ENCODE measurements at regions not wholly inside any gene's neighbourhood (a gene's known extent, or its start where the extent isn't known, plus 50 kb on each side); places are given as distances from the start of the nearest gene placed in this dataset.
"Not testable (repeated sequence)": the region's sequence is repeated elsewhere in the genome, so short reads cannot be mapped to it uniquely, and the experiment has no call there.

- not testable (repeated sequence) for DNase-seq (ENCODE audit: low read depth in 2 of 2)
Observed at GRCh38 chr2:89221474-89221873, 530.0 kb downstream of the RPIA start.

DNA sequence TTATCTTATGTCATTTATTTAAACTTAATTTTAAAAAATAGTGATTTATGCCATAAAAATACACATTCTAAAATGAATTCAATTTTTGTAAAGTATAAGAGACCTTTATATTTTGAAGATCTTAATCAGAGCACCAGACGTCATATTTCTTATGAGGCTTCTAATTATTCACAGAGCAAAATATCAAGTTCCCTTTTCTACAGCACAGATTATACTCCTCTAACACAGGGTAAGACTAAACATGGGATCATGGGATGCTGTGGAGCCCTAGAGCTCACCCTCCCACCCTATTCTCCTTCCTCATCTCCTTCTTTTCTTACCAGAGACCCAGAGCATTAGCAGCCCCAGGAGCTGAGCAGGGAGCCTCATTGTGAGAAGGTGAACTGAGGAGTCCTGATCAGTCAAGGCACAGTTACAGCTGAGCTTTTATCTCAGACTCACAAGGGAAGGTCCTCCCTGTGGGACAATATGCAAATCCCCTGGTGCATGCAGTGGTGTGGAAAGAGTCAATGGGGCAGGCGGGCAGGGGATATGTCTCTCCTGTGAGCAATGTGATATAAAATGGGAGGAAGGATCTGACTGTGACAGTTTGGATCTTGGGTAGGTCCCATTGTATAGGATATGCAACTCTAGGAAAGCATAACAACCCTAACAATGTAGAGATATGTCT lies 530.7 kb downstream of the RPIA start:
- not testable (repeated sequence) for DNase-seq (ENCODE audit: low read depth in 2 of 2)

- DNase-seq (ENCODE audit: low read depth in 2 of 2) = not testable (repeated sequence)
Observed at GRCh38 chr2:89224803-89225202, 533.3 kb downstream of the RPIA start.

- not testable (repeated sequence) for DNase-seq (ENCODE audit: low read depth in 2 of 2)
Observed at GRCh38 chr2:89229979-89230378, 538.5 kb downstream of the RPIA start.

DNA sequence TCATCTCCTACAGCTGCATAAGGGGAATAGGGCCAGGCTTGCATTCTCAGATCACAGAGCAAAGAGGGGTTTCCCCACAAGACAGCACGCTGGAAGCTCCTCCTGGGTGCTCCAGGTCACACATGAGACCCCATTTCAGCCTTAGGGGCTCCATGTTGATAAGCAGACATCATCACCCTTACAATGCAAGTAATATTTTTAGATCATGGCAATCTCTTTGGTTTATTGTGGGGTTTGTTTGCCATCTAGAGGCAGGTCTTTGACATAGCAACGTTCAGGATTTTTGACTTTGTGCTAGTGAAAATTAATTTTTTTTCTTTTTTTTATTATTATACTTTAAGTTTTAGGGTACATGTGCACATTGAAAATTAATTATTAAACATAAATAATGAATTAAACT lies 539.8 kb downstream of the RPIA start:
- DNase-seq (ENCODE audit: low read depth in 2 of 2) = not testable (repeated sequence)

DNA sequence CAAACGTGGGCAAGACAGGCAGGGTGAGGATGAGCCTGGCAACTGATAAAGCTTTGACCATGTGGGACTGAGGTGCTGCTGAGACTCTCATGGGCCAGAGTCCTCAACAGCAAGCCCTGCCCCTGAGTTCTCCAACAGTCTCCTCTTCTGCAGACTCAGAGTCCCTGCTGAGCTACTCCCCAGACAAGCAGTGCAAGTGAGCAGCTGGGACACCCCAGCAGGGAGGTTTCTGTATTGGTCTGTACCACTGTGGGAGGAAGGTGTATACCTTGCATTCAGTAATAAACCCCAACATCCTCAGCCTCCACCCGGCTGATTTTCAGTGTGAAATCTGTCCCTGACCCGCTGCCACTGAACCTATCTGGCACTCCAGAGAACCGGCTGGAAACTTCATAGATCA lies 542.5 kb downstream of the RPIA start:
- DNase-seq (ENCODE audit: low read depth in 2 of 2) = not testable (repeated sequence)

DNA sequence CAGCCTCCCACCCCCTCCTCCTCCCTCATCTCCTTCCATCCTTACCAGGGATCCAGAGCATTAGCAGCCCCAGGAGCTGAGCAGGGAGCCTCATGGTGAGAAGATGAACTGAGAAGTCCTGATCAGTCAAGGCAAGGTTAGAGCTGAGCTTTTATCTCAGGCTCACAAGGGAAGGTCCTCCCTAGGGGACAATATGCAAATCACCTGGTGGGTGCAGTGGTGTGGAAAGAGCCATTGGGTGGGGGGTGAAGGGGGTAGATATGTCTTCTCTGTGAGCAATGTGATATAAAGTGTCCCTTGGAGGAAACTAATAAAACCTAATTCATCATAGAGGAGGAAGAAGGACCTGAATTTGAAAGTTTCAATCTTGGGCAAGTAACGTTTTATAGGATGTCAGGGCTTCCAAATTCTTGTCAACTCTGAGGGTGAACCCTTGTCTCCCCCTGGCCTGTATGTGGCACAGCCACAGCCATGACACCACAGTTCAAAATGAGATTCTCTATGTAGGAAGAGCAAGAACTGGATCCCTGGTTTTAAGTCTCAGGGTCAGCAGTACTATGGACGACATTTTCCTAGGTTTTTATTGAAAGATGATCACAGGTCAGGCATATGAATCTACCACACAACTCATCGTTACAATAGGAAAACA lies 543.5 kb downstream of the RPIA start:
- DNase-seq (ENCODE audit: low read depth in 2 of 2) = not testable (repeated sequence)

DNA sequence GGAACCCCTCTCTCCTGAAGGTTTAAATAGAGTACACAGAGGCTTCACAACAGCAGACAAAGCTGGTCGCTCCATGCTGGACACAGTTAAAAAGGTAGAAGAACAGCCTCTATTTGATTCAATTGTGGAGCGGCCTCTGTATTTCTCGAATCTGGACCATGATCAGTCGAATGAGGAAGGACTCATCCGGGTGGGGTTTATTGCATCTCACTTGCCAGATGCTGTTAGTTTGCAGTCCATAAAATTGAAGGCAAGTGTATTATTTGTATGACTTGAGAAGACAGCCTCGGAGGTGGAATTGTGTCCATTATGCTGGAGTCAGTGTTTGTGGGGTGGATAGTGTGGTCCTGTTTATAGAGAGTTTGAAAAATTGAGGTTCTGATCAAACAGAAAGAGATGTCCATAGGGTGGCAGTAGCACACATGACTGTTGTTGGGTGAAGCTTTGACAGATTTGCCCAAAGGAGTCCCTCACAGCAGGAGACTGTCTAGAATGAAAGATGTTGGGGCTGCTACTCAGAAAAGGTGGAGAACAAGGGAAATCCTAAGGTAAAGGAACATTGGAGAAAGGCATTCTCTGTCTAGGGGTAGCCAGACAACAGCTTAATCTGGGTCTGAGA lies 545.5 kb downstream of the RPIA start:
- not testable (repeated sequence) for DNase-seq (ENCODE audit: low read depth in 2 of 2)

DNA sequence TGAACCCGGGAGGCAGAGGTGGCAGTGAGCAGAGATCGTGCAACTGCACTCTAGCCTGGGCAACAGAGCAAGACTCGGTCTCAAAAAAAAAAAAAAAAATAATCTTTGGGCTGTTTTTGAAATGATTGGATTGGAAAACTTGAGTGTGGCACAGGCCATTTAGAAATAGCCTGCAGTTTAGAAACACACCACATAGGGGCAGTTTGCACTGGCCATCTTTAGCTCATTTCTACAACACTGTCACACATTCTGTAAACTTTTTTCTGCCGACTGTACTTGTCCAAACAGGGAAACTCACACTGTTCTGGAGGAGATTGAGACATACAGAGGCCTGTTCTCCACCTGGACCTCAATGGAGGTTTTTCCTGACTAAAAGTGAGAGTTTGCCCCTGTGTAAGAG lies 546.3 kb downstream of the RPIA start:
- DNase-seq (ENCODE audit: low read depth in 2 of 2) = not testable (repeated sequence)

DNA sequence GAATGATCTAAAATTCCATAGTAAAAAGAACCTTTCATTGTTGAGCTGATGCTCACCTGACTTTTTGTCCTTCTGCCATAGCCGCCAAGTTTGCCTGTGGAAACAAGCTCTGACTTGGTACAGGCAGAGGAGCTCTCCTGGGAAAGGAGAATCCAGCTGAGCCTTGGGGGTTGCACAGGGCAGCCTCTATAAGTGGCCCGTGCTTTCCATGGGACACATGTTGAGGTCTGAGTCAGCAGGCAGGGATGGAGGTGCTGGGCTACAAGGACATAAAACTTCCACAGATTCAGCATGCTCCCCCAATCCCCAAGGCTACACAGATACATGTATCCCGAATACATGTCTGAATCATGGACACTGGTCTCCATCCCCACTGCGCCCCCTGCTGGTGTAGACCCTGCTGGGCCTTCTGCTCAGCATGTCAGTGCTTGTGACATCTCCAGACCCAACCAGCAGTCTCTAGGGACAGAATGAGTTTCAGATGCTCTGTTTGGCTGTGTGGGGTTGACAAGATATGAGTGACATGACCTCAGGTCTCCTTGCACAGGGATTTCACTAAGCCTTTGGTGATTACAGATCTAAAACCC lies 551.7 kb downstream of the RPIA start:
- not testable (repeated sequence) for DNase-seq (ENCODE audit: low read depth in 2 of 2)

GRCh38 chr2:89244407-89244806 lies 552.9 kb downstream of the RPIA start:
- not testable (repeated sequence) for DNase-seq (ENCODE audit: low read depth in 2 of 2)

GRCh38 chr2:89245478-89245877 lies 554.0 kb downstream of the RPIA start:
- not testable (repeated sequence) for DNase-seq (ENCODE audit: low read depth in 2 of 2)

GRCh38 chr2:89246027-89246426 lies 554.6 kb downstream of the RPIA start:
- not testable (repeated sequence) for DNase-seq (ENCODE audit: low read depth in 2 of 2)

DNA sequence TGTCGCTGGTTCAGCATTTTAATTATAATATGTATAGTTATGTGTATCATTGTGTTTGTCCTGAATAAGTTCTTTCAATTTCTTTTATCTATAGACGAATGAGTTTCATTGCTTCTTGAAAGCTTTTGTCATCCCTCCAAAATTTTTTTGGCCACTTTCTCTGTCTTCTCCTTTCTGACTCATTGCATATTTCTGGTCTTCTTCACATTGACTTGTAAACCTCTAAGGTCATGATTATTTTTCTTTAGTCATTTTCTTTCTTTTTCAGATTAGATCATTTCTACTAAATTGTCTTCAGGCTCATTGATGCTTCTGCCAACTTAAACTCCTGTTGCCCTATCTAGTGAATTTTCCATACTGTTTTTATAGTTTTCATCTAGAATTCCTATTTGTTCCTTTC lies 555.1 kb downstream of the RPIA start:
- DNase-seq (ENCODE audit: low read depth in 2 of 2) = not testable (repeated sequence)

- DNase-seq (ENCODE audit: low read depth in 2 of 2) = not testable (repeated sequence)
Observed at GRCh38 chr2:89255013-89255412, 563.5 kb downstream of the RPIA start.

DNA sequence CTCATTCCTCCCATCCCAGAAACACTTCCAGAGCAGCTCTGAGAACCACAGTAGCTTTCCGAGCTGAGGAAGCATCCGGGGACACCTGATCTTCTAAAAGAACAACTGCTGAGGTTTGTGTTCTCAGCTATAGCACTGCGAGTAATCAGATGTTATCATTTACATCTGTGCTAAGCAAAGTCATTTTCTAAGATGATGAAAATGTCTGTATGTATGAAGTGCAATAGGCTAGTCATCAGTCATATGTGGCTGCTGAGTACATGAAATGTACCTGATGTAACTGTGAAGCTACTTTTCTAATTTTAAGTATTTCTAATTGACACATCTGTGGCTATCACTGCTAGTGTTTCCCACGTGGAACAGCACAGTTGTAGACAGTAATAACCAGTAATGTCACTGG lies 582.0 kb downstream of the RPIA start:
- DNase-seq (ENCODE audit: low read depth in 2 of 2) = not testable (repeated sequence)

DNA sequence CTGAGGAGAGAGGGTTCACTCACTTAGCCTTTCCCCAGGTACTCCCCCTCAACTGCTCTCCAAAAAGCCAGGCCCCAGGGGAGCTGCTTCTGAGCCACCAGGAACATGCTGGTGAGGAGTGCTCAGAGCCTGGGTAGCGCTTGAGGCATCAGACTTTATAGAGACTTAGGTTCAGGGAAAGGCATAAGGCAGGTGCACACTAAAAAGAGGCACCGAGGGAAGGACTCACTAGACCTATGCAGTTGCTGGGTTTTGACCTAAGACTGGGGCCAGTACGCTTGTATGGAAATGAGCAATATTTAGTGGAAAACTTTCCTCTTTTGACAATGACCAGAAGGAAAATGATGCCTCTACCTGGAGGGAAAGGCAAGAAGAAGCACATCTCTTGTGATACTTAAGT lies 589.1 kb downstream of the RPIA start:
- DNase-seq (ENCODE audit: low read depth in 2 of 2) = not testable (repeated sequence)

DNA sequence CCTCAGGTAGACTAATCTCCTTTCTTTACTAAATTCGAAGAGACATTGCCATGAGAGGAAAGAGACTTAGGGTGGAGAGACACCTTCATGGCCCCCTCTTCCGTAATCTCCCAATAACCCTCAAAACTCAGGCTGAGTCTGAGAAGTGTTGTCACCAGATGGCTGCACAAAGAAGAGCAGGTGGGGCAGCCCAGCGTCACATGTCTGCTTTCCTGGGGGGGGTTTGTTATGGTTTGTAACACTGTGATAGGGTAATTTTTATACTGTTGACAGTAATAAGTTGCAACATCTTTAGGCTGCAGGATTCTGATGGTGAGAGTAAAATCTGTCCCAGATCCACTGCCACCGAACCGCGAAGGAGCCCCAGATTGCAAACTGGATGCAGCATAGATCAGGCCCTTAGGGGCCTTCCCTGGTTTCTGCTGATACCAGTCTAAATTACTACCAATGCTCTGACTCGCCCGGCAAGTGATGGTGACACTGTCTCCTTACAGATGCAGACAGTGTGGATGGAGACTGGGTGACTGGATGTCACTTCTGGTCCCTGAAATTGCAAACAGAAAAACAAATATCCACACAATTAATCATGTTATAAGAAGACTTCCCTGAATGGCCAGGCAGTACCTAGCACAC lies 595.1 kb downstream of the RPIA start:
- not testable (repeated sequence) for DNase-seq (ENCODE audit: low read depth in 2 of 2)

DNA sequence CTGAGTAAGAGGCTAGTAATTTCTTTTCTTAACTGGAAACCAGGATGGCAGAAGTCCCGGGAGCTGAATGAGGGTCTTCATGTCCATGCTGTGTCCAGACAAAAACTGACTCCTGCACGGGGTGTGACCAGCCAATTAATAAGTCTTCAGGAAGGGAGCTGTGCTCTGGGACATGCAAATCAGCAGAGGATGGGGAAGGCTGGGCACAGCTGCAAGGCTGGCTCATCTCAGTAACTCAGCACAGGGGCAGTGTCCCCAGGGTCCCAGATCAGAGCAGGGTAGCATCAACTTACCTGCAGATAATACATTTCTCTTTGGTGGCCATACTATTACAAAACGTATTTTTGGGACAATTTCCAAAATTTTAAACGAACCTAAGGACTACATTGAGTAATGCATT lies 595.6 kb downstream of the RPIA start:
- DNase-seq (ENCODE audit: low read depth in 2 of 2) = not testable (repeated sequence)

DNA sequence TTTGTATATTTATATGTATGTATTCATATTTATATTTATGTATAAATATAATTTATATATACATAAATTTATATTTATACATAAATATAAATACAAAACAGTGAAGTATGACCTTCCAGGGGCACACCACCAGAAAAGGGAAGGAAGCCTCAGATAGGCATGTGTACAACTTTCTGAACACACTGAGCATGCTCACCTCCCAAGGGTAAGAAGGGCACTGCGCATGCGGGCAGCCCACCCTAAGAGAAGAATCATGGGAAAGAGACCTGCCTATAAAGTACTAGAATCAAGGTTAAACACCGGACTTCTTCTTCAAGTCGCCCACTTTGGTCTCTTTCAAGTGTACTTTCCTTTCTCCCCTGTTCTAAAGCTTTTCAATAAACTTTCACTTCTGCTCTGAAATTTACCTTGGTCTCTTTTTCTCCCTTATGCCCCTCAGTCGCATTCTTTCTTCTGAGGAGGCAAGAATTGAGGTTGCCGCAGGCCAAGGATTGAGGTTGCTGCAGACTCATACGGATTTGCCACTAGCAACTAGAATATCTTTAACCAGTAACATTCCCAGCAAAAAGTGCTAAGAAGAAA lies 600.3 kb downstream of the RPIA start:
- DNase-seq (ENCODE audit: low read depth in 2 of 2) = not testable (repeated sequence)

- not testable (repeated sequence) for DNase-seq (ENCODE audit: low read depth in 2 of 2)
Observed at GRCh38 chr2:89293399-89293798, 601.9 kb downstream of the RPIA start.

DNA sequence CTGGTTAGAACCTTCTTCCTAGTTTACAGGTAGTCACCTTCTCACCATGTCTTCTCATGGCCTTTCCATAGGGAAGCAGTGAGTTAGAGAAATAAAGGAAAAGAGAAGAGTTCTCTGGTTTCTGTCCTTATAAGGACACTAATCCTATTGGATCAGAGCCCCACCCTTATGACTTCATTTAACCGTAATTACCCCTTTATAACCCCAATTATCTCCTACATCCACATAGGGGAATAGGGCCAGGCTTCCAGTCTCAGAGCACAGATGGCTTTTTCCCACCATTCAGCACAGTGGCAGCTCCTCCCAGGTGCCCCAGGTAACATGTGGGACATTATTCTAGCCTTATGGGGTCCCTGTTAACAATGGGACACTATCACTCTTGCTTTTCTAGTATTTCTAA lies 602.9 kb downstream of the RPIA start:
- not testable (repeated sequence) for DNase-seq (ENCODE audit: low read depth in 2 of 2)

Measured in stimulated activated CD4-positive, alpha-beta T cell treated with anti-CD3 and anti-CD28 coated beads, Interleukin-15, amount 100 ng/mL, for 48 hours (primary cell).